Epithelial cell of esophagus (primary cell): ENCODE measurements at regions not wholly inside any gene's neighbourhood (a gene's known extent, or its start where the extent isn't known, plus 50 kb on each side); places are given as distances from the start of the nearest gene placed in this dataset.

Experiments used
- DNase-seq: peaks from one replicate; pipeline ENCODE4 v3.0.0; 2010; ENCODE audit warnings: low read depth
- H3K4me3 ChIP-seq: 2 replicates; pipeline ENCODE4 v1.5.1; 2011; ENCODE audit warnings: mild to moderate bottlenecking, low read length, control low read depth
- CTCF ChIP-seq: IDR thresholded peaks from 2 replicates; pipeline ENCODE4 v1.5.1; 2011; ENCODE audit warnings: low read depth, mild to moderate bottlenecking, low read length, control low read depth, inconsistent platforms; ENCODE audit not compliant: insufficient read depth; ENCODE audit errors: missing control alignments

- no peak for TF ChIP-seq CTCF
- H3K4me3 ChIP-seq: no peak overlapping the region
- DNase-seq: peak; percentile 26
Observed at GRCh38 chr9:116048081-116048480, 105.5 kb upstream of the PAPPA start.

GRCh38 chr9:116049456-116049855, 104.1 kb upstream of the PAPPA start:
- no peak for TF ChIP-seq CTCF
- no peak for DNase-seq
- no peak overlapping the region for H3K4me3 ChIP-seq

DNA sequence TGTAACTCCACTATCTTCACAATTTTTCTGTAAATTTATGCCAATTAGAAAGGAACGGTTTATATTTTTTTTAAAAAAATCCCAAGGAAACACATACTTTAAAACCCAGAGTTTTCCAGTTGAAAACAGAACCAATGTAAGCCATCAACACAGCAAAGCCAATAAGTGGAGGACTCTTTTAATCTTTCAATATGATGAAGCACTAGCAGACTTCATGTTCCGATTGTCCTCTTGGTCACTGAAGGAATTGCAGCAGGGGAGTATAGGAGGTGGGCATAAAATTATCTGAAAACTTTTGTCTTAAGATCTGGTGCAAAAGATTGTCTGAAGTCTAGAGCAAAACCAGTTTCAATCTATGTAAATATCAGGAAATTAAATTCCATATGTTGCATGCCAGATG, 102.1 kb upstream of the PAPPA start:
- no peak for DNase-seq
- H3K4me3 ChIP-seq: no peak overlapping the region

GRCh38 chr9:116055536-116055935, 98.1 kb upstream of the PAPPA start:
- peak; percentile 23 for DNase-seq
- no peak for TF ChIP-seq CTCF

More for the DNA sequence above, 102.1 kb upstream of the PAPPA start:
- no peak for TF ChIP-seq CTCF

GRCh38 chr9:116057371-116057770, 96.2 kb upstream of the PAPPA start:
- H3K4me3 ChIP-seq: no peak overlapping the region
- no peak for DNase-seq
- TF ChIP-seq CTCF: no peak

More at GRCh38 chr9:116055536-116055935, 98.1 kb upstream of the PAPPA start:
- no peak overlapping the region for H3K4me3 ChIP-seq

DNA sequence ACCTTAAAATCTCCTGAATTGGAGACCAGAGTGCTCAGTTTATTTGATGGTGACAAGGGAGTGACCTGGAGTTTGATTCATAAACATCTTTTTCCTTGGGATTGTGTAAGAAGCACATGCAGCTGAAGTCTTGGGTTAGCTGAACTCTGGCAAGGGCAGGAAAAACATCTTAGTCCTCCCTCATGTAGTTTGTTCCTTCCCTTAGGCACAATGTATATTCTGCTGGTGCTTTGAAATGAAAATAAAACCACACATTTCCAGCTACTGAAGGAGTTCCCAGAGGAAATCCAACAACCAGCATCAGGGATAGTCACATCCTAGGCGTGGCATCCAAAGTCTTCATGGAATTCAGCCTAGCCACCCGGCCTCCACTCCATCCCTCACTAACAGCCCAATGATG, 95.2 kb upstream of the PAPPA start:
- H3K4me3 ChIP-seq: no peak overlapping the region
- TF ChIP-seq CTCF: no peak
- peak; percentile 3 for DNase-seq

- DNase-seq: no peak
- TF ChIP-seq CTCF: no peak
- H3K4me3 ChIP-seq: no peak overlapping the region
Observed at GRCh38 chr9:116059466-116059865, 94.1 kb upstream of the PAPPA start.
